ENCODE measurements at regions not wholly inside any gene's neighbourhood (a gene's known extent, or its start where the extent isn't known, plus 50 kb on each side); places are given as distances from the start of the nearest gene placed in this dataset.

GRCh38 chr21:14317507-14317906 lies 65.4 kb downstream of the HSPA13 start:
- no peaks in the 10 kb centered on the region for H3K36me3 ChIP-seq (replicated peaks; ENCODE audit: insufficient read depth, low read length)
- no peaks in the 10 kb centered on the region for H3F3A ChIP-seq (ENCODE audit: insufficient read depth, low read length)
- H3K9me3 ChIP-seq (replicated peaks; ENCODE audit: insufficient read depth, low read length), result no peaks in the 10 kb centered on the region
- H3K27me3 ChIP-seq (replicated peaks; ENCODE audit: insufficient read depth, low read length), result no peaks in the 10 kb centered on the region
- H2AFZ ChIP-seq (ENCODE audit: low read length), result no peak overlapping the region
- DNase-seq, result no peak
- H3K9ac ChIP-seq (ENCODE audit: low read length), result no peak overlapping the region
- H3K4me2 ChIP-seq (ENCODE audit: low read depth, low read length), result no peak overlapping the region
- no peak overlapping the region for H3K27ac ChIP-seq (ENCODE audit: low read length)
- no peaks in the 10 kb centered on the region for H3K4me1 ChIP-seq (ENCODE audit: low read length)
- no peaks in the 10 kb centered on the region for H3K79me2 ChIP-seq (ENCODE audit: low read length)
- no peaks in the 10 kb centered on the region for H4K20me1 ChIP-seq (ENCODE audit: insufficient read depth, low read length)
- no peak for TF ChIP-seq CTCF (IDR thresholded peaks at IDR 0.05; ENCODE audit: low read length)
- TF ChIP-seq EZH2 (optimal IDR thresholded peaks at IDR 0.05; ENCODE audit: low read depth, low read length), result no peak
- TF ChIP-seq EZH2phosphoT487 (IDR thresholded peaks at IDR 0.05; ENCODE audit: low read length), result no peak
- no peaks in the 10 kb centered on the region for H3K9me2 ChIP-seq (replicated peaks; ENCODE audit: insufficient read depth, low read length)
- H3K4me3 ChIP-seq (ENCODE audit: low read length), result no peak overlapping the region

GRCh38 chr21:14313300-14313699 lies 69.6 kb downstream of the HSPA13 start:
- TF ChIP-seq EZH2 (optimal IDR thresholded peaks at IDR 0.05; ENCODE audit: low read depth, low read length) (no peak), EZH2phosphoT487 (IDR thresholded peaks at IDR 0.05; ENCODE audit: low read length) (no peak), CTCF (IDR thresholded peaks at IDR 0.05; ENCODE audit: low read length) (no peak)
- H3K79me2 ChIP-seq (ENCODE audit: low read length), result no peaks in the 10 kb centered on the region
- no peak overlapping the region for H3K4me3 ChIP-seq (ENCODE audit: low read length)
- H3K27me3 ChIP-seq (replicated peaks; ENCODE audit: insufficient read depth, low read length), result no peaks in the 10 kb centered on the region
- no peak overlapping the region for H3K27ac ChIP-seq (ENCODE audit: low read length)
- H3K9me3 ChIP-seq (replicated peaks; ENCODE audit: insufficient read depth, low read length), result no peaks in the 10 kb centered on the region
- no peaks in the 10 kb centered on the region for H3K9me2 ChIP-seq (replicated peaks; ENCODE audit: insufficient read depth, low read length)
- H2AFZ ChIP-seq (ENCODE audit: low read length), result no peak overlapping the region
- H3F3A ChIP-seq (ENCODE audit: insufficient read depth, low read length), result no peaks in the 10 kb centered on the region
- H3K9ac ChIP-seq (ENCODE audit: low read length), result no peak overlapping the region
- H3K4me2 ChIP-seq (ENCODE audit: low read depth, low read length), result no peak overlapping the region
- H3K36me3 ChIP-seq (replicated peaks; ENCODE audit: insufficient read depth, low read length), result no peaks in the 10 kb centered on the region
- H4K20me1 ChIP-seq (ENCODE audit: insufficient read depth, low read length), result no peaks in the 10 kb centered on the region
- DNase-seq, result no peak
- no peaks in the 10 kb centered on the region for H3K4me1 ChIP-seq (ENCODE audit: low read length)

GRCh38 chr21:14312871-14313270 lies 70.1 kb downstream of the HSPA13 start:
- Histone ChIP-seq H4K20me1 (ENCODE audit: insufficient read depth, low read length) (no peaks in the 10 kb centered on the region), H3K9me3 (replicated peaks; ENCODE audit: insufficient read depth, low read length) (no peaks in the 10 kb centered on the region), H3K79me2 (ENCODE audit: low read length) (no peaks in the 10 kb centered on the region), H3F3A (ENCODE audit: insufficient read depth, low read length) (no peaks in the 10 kb centered on the region), H3K27ac (ENCODE audit: low read length) (no peak overlapping the region), H3K4me1 (ENCODE audit: low read length) (no peaks in the 10 kb centered on the region), H3K27me3 (replicated peaks; ENCODE audit: insufficient read depth, low read length) (no peaks in the 10 kb centered on the region), H3K36me3 (replicated peaks; ENCODE audit: insufficient read depth, low read length) (no peaks in the 10 kb centered on the region), H3K9me2 (replicated peaks; ENCODE audit: insufficient read depth, low read length) (no peaks in the 10 kb centered on the region), H3K4me3 (ENCODE audit: low read length) (no peak overlapping the region), H3K4me2 (ENCODE audit: low read depth, low read length) (no peak overlapping the region), H2AFZ (ENCODE audit: low read length) (no peak overlapping the region), H3K9ac (ENCODE audit: low read length) (no peak overlapping the region)
- no peak for DNase-seq
- no peak for TF ChIP-seq EZH2phosphoT487 (IDR thresholded peaks at IDR 0.05; ENCODE audit: low read length)
- TF ChIP-seq CTCF (IDR thresholded peaks at IDR 0.05; ENCODE audit: low read length), result no peak
- TF ChIP-seq EZH2 (optimal IDR thresholded peaks at IDR 0.05; ENCODE audit: low read depth, low read length), result no peak
